SK-N-SH (cell line): ENCODE measurements at regions not wholly inside any gene's neighbourhood (a gene's known extent, or its start where the extent isn't known, plus 50 kb on each side); places are given as distances from the start of the nearest gene placed in this dataset.

Experiments used
- CTCF ChIA-PET: fragments of 300-600, 350-600 bp; formaldehyde crosslinking; extraction: SDS; loops from one replicate; lab custom pipeline; 2021; lab: Yijun Ruan, JAX
- POLR2A ChIA-PET: fragments of 350-600 bp; sonication (Branson Sonifier 250); formaldehyde crosslinking; extraction: SDS; loops from one replicate; lab custom pipeline; 2020; ENCODE audit warnings: antibody characterized with exemption, inconsistent platforms; lab: Yijun Ruan, JAX
- DNase-seq: peaks from one replicate; pipeline ENCODE4 v3.0.0; 2012
- H2AFZ ChIP-seq: fragments of 200-600 bp; sonication (generic); 2 replicates; pipeline ENCODE4 v1.8.1; 2016; ENCODE audit warnings: antibody characterized with exemption, mild to moderate bottlenecking, low read depth
- H3F3A ChIP-seq: fragments of 200-600 bp; sonication (generic); replicated peaks from 2 replicates; pipeline ENCODE3; 2016; ENCODE audit warnings: antibody characterized with exemption, mild to moderate bottlenecking; ENCODE audit not compliant: insufficient read depth
- H3K27ac ChIP-seq, 2 experiments: fragments of 200-500 bp in 1 of 2; fragments of 200-600 bp in 1 of 2; sonication (Bioruptor generic) in 1 of 2; sonication (generic), shearing (Covaris generic) in 1 of 2; 2 replicates each; pipeline versions ENCODE4 v1.5.1 to v1.6.1; 2014 to 2016; ENCODE audit warnings: low read depth in 2 of 2, inconsistent platforms in 1 of 2, low read length in 1 of 2, mild to moderate bottlenecking in 1 of 2, mixed read lengths in 1 of 2
- H3K27me3 ChIP-seq: fragments of 200-600 bp; sonication (generic), shearing (Covaris generic); 2 replicates; pipeline ENCODE4 v1.6.1; 2016; ENCODE audit warnings: mixed run types; ENCODE audit not compliant: insufficient read depth
- H3K36me3 ChIP-seq, 2 experiments: fragments of 200-500 bp in 1 of 2; fragments of 200-600 bp in 1 of 2; sonication (Bioruptor generic) in 1 of 2; sonication (generic) in 1 of 2; replicated peaks in 1 of 2; 2 replicates each; pipeline versions ENCODE3 to v1.5.1; 2014 to 2016; ENCODE audit warnings: low read length in 1 of 2, mild to moderate bottlenecking in 1 of 2; ENCODE audit not compliant: insufficient read depth in 2 of 2, control insufficient read depth in 1 of 2
- H3K4me1 ChIP-seq, 2 experiments: fragments of 200-500 bp in 1 of 2; fragments of 200-600 bp in 1 of 2; sonication (Bioruptor generic) in 1 of 2; sonication (generic), shearing (Covaris generic) in 1 of 2; 2 replicates each; pipeline versions ENCODE4 v1.5.1 to v1.6.1; 2014 to 2016; ENCODE audit warnings: low read depth in 1 of 2, low read length in 1 of 2, mixed run types in 1 of 2; ENCODE audit not compliant: insufficient read depth in 2 of 2, control insufficient read depth in 1 of 2
- H3K4me2 ChIP-seq: fragments of 200-600 bp; sonication (generic), shearing (Covaris generic); 2 replicates; pipeline ENCODE4 v1.6.1; 2017; ENCODE audit warnings: mixed run types
- H3K4me3 ChIP-seq, 2 experiments: fragments of 200-500 bp in 1 of 2; fragments of 200-600 bp in 1 of 2; sonication (Bioruptor generic) in 1 of 2; sonication (generic), shearing (Covaris generic) in 1 of 2; 2 replicates each; pipeline versions ENCODE4 v1.5.1 to v1.8.1; 2014 to 2016; ENCODE audit warnings: low read depth in 2 of 2, inconsistent platforms in 1 of 2, low read length in 1 of 2, mild to moderate bottlenecking in 1 of 2, mixed read lengths in 1 of 2, moderate library complexity in 1 of 2
- H3K79me2 ChIP-seq: fragments of 200-600 bp; sonication (generic); 2 replicates; pipeline ENCODE4 v1.8.1; 2017; ENCODE audit warnings: mild to moderate bottlenecking; ENCODE audit not compliant: insufficient read depth
- H3K9ac ChIP-seq: fragments of 200-600 bp; sonication (generic); 2 replicates; pipeline ENCODE4 v1.6.1; 2017; ENCODE audit warnings: mixed run types
- H3K9me2 ChIP-seq: fragments of 200-600 bp; sonication (generic); 2 replicates; pipeline ENCODE4 v1.6.1; 2017; ENCODE audit warnings: mixed run types
- H3K9me3 ChIP-seq: fragments of 200-600 bp; sonication (generic); 2 replicates; pipeline ENCODE4 v1.6.1; 2017; ENCODE audit warnings: mixed run types, mild to moderate bottlenecking, moderate library complexity
- H4K20me1 ChIP-seq: fragments of 200-600 bp; sonication (generic); 2 replicates; pipeline ENCODE4 v1.6.1; 2017; ENCODE audit warnings: mild to moderate bottlenecking, mixed run types; ENCODE audit not compliant: insufficient read depth
- CTCF ChIP-seq: fragments of 200-600 bp; sonication (generic); IDR thresholded peaks from 2 replicates; pipeline ENCODE4 v1.6.1; 2017; ENCODE audit warnings: antibody characterized with exemption, mild to moderate bottlenecking, moderate library complexity
- ELF1 ChIP-seq: IDR thresholded peaks from 2 replicates; pipeline ENCODE4 v1.4.0; 2012
- EP300 ChIP-seq, 2 experiments: IDR thresholded peaks; 2 replicates each; pipeline versions ENCODE4 v1.4.0 to v1.6.1; 2012; ENCODE audit warnings: borderline replicate concordance in 1 of 2, low read depth in 1 of 2, low read length in 1 of 2
- FOXJ3 ChIP-seq: sonication (generic); formaldehyde crosslinking; IDR thresholded peaks from 2 replicates; pipeline ENCODE4 v1.5.1; 2020; ENCODE audit warnings: mild to moderate bottlenecking, missing genetic modification reagents
- GABPA ChIP-seq: IDR thresholded peaks from 2 replicates; pipeline ENCODE4 v1.4.0; 2012; ENCODE audit warnings: low read depth, mild to moderate bottlenecking
- MXI1 ChIP-seq: IDR thresholded peaks from 2 replicates; pipeline ENCODE4 v1.6.1; 2012; ENCODE audit warnings: mild to moderate bottlenecking, low read depth, low read length, improper control_type of control experiment
- NRF1 ChIP-seq: IDR thresholded peaks from 2 replicates; pipeline ENCODE4 v1.6.1; 2012; ENCODE audit warnings: low read depth, mild to moderate bottlenecking, low read length
- POLR2AphosphoS5 ChIP-seq: IDR thresholded peaks from 2 replicates; pipeline ENCODE4 v1.6.1; 2012; ENCODE audit warnings: low read depth, low read length
- RFX5 ChIP-seq: IDR thresholded peaks from 2 replicates; pipeline ENCODE4 v1.6.1; 2012; ENCODE audit warnings: mild to moderate bottlenecking, improper control_type of control experiment, low read length
- RXRA ChIP-seq: IDR thresholded peaks from 2 replicates; pipeline ENCODE4 v1.4.0; 2012; ENCODE audit warnings: low read depth, mild to moderate bottlenecking, borderline replicate concordance
- SMC3 ChIP-seq: IDR thresholded peaks from 2 replicates; pipeline ENCODE4 v1.6.1; 2012; ENCODE audit warnings: low read depth, low read length, improper control_type of control experiment
- TEAD4 ChIP-seq: IDR thresholded peaks from 2 replicates; pipeline ENCODE4 v1.4.0; 2012; ENCODE audit warnings: mild to moderate bottlenecking, borderline replicate concordance; ENCODE audit not compliant: insufficient read depth
- USF2 ChIP-seq: fragments of 150-350 bp; IDR thresholded peaks from 2 replicates; pipeline ENCODE4 v1.6.1; 2017; ENCODE audit warnings: antibody characterized with exemption, low read length, low read depth, borderline replicate concordance
- ZBTB33 ChIP-seq: IDR thresholded peaks from 2 replicates; pipeline ENCODE4 v1.4.0; 2012; ENCODE audit warnings: low read depth, borderline replicate concordance
- WGBS: methylation state at CpG from one replicate; pipeline ENCODE4 v1.1.6; 2017; ENCODE audit warnings: low lambda C conversion rate; 5-methylcytosine and 5-hydroxymethylcytosine counted together
- TF ChIP-seq, protein P1 (sequence below): fragments of 150-350 bp; IDR thresholded peaks from 2 replicates; pipeline ENCODE4 v1.6.1; 2016; ENCODE audit warnings: mild to moderate bottlenecking, low read depth, low read length

- 86% methylated on average over 9 of the region's 9 CpGs for WGBS
- H3K4me3 ChIP-seq, result no peak overlapping the region
- no peak for TF ChIP-seq FOXJ3 (CRISPR knock-in tag)
- TF ChIP-seq, protein P1, sequence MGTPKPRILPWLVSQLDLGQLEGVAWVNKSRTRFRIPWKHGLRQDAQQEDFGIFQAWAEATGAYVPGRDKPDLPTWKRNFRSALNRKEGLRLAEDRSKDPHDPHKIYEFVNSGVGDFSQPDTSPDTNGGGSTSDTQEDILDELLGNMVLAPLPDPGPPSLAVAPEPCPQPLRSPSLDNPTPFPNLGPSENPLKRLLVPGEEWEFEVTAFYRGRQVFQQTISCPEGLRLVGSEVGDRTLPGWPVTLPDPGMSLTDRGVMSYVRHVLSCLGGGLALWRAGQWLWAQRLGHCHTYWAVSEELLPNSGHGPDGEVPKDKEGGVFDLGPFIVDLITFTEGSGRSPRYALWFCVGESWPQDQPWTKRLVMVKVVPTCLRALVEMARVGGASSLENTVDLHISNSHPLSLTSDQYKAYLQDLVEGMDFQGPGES, result no peak
- TF ChIP-seq RXRA, result no peak
- no peak for TF ChIP-seq MXI1
- TF ChIP-seq POLR2AphosphoS5, result no peak
- no peak for TF ChIP-seq USF2
- no peak for TF ChIP-seq ELF1
- TF ChIP-seq RFX5, result no peak
- TF ChIP-seq CTCF, result no peak
- no peak for TF ChIP-seq ZBTB33
- TF ChIP-seq SMC3, result no peak
- TF ChIP-seq GABPA, result no peak
- TF ChIP-seq TEAD4, result no peak
- TF ChIP-seq NRF1, result no peak
- no peak for TF ChIP-seq EP300 (IDR thresholded peaks at IDR 0.05; ENCODE audit: borderline replicate concordance in 1 of 2, low read depth in 1 of 2, low read length in 1 of 2)
- no peaks in the 10 kb centered on the region; a peak in 2 of 4 replicates for H3K4me1 ChIP-seq
- no peaks in the 10 kb centered on the region for H3K9me3 ChIP-seq
- H3K27me3 ChIP-seq, result no peaks in the 10 kb centered on the region
- H3K4me2 ChIP-seq, result no peak overlapping the region
- no peaks in the 10 kb centered on the region for H3K79me2 ChIP-seq
- no peaks in the 10 kb centered on the region for H3K9me2 ChIP-seq
- no peaks in the 10 kb centered on the region for H3F3A ChIP-seq
- no peak for DNase-seq
- no peak overlapping the region for H2AFZ ChIP-seq
- ChIA-PET POLR2A (no interaction called here), CTCF (no interaction called here)
- H4K20me1 ChIP-seq, result no peaks in the 10 kb centered on the region
- H3K27ac ChIP-seq, result no peak overlapping the region
- H3K9ac ChIP-seq, result no peak overlapping the region
- no peaks in the 10 kb centered on the region for H3K36me3 ChIP-seq
These were observed 225.3 kb downstream of the PTEN start for GRCh38 chr10:88088441-88089340.
